ENCODE measurements at regions not wholly inside any gene's neighbourhood (a gene's known extent, or its start where the extent isn't known, plus 50 kb on each side); places are given as distances from the start of the nearest gene placed in this dataset.

GRCh38 chr11:64502634-64503033, 53.1 kb upstream of the SLC22A11 start:
- DNase-seq, result no peak

- DNase-seq, result no peak
Observed at GRCh38 chr11:64503186-64503753, 52.5 kb upstream of the SLC22A11 start.

- no peak for DNase-seq
Observed at GRCh38 chr11:64504999-64505398, 50.7 kb upstream of the SLC22A11 start.
